GM21619 (cell line): ENCODE measurements at regions not wholly inside any gene's neighbourhood (a gene's known extent, or its start where the extent isn't known, plus 50 kb on each side); places are given as distances from the start of the nearest gene placed in this dataset.

ENCODE experiments used
- ATAC-seq: cut with Tn5 transposase; IDR thresholded peaks from one replicate; pipeline ENCODE4 v1.9.1; 2021; ENCODE audit not compliant: unreplicated experiment

- peak; percentile 45 for ATAC-seq
Observed at GRCh38 chr14:65222440-65222858, 120.1 kb upstream of the MAX start.

DNA sequence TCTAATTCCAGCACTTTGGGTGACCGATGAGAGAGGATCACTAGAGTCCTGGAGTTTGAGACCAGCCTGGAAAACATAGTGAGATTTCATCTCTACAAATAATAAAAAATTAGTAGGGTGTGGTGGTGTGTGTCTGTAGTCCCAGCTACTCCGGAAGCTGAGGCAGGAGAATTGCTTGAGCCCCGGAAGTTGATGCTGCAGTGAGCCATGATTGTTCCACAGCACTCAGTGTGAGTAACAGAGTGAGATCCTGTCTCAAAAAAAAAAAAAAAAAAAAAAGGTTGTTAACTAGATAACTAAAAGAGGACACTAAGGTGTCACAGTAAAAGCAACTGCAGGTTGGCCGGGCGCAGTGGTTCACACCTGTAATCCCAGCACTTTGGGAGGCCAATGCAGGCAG, 121.3 kb upstream of the MAX start:
- no peak for ATAC-seq

DNA sequence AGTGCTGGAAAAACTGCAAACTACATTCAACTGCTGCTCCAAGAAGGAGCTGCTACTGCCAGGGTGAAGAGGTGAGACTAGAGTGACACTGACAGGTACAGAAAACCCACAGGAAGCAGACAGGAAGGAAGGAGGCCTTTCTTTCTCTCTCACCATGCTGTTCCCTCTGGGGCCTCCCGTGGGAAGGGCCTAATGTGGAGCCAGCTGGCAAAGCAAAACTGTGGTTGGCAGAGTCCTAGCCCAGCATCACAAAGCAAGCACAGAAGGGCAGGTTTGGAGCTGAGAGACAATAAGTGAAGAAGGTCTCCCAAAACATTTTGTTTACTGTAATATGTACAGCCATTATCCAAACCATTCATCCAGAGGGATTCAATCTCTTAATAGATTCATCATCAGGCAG, 122.5 kb upstream of the MAX start:
- no peak for ATAC-seq

DNA sequence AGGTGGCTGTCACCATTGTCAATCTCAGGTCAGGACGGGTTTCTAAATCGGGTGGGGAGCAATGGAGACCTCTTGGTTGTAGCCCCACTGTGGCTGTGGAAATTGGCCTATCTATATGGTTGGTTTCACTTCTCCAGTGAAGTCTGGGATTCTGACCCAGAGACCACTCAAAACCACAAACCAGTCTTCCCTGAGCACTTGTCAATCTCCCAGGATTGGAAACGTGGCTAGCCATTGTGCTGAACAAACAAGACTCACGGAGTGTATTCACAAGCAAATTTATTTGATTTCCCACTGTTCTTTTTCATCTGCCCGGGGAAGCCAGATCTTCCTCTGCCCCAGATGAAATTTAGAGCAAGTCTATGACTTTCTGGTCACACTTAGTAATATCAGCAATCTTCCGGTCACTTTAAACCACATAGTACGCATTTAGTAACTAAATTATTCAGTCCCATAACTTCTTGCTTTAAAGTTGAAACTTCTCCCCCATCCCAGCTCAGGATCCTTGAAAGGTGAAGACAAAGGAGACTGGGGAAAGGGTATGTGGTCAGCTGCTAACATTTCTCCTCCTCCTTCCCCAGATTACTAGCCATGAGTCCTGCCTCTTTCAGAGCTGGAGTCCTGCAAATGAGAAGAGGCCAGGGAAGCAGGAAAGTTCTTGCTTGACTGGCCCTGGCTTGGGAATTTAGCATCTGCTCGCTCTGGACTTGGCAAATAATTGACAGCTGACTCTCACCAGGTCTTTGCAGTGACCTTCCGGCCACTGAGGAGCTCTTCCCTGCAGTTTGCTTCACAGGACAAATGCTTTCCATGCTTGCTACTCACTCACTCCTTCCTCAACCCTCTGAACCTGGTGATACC, 123.2 kb upstream of the MAX start:
- ATAC-seq = no peak

DNA sequence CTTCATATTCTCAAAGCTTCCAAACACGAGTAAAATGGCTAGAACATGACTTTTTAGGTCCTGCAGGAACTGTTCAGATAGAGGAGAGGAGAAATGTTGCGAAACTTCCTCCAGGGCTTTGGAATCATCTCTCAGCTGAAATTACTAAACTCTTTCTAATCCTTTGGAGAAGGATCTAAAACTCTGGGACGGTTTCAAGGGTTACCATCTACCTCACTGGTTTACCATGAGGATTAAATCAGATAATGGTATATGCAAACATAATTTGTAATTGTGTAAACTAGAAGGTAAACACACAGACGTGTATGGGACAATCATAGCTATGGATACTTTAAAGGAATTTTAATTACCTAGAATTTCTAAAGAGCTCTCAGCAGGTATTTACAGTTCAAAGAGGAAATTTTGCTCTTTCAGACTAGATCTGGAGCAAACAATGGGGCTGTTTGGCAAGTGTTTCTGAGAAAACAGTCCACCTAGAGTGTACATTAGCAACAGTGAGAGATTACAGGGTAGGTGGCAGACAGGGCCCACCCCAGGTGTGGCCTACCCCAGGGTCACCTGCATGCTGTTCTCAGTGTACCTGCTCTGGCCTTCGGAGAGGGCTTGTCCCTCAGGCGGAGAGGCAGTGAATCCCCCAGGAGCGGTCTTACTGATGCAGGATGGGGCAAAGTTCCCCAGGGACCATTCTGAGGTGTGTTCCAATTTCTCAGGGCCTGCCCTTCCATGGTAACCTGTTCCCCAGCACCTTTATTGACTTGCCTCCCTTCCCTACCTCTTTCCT, 124.7 kb upstream of the MAX start:
- ATAC-seq = no peak

DNA sequence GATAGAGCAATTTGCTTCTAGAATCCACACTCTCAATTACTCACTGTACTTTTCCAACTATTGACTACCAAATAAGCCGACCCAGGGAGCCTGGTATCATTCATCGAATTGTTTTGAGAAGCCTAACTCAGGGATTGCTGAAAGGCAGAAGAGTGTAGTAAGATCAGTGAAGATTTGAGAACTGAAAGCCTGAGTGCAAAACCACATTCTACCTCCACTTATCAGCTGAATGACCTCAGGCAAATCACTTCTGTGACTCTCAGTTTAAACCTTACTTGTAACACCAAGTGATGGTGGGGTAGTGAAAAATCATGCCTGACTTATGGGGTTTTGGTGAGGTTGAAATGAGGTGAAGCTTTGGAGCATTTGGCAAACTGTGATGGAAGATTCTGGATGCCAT, 126.1 kb upstream of the MAX start:
- ATAC-seq = peak; percentile 87

DNA sequence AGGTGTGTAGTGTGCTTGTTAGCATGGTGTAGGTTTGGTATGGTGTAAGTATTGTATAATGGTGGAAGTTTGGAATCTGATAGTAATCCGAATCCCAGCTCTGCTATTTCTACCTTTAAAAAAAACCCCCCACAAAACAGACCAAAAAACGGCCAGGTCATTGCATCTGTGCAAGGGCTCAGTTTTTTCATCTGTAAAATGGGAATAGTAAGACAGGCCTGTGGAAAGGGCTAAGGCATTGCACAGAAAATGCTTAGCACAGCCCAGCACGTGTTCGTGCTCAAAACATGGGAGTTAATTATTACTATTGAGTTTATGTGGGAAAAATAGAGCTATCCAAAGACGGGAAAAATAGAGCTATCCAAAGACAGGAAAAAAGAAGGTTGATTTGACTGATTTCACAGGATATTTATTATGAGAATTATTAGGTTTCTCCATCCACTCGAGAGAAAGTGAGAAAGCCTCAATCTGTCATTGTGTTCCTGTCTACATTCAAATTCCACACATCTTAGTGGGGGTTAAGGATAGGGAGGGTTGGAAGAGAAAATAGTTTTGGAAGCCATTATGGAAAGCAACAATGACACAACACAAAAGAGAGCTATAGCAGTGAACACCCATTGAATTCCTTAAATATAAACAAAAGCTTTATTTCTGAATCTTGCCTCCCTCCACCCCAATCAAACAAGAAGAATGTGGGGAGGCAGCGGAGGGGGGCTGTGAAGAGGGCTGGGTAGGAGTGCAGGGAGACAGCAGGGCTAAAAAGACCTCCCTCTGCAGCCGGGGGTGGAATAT, 126.8 kb upstream of the MAX start:
- ATAC-seq = no peak

DNA sequence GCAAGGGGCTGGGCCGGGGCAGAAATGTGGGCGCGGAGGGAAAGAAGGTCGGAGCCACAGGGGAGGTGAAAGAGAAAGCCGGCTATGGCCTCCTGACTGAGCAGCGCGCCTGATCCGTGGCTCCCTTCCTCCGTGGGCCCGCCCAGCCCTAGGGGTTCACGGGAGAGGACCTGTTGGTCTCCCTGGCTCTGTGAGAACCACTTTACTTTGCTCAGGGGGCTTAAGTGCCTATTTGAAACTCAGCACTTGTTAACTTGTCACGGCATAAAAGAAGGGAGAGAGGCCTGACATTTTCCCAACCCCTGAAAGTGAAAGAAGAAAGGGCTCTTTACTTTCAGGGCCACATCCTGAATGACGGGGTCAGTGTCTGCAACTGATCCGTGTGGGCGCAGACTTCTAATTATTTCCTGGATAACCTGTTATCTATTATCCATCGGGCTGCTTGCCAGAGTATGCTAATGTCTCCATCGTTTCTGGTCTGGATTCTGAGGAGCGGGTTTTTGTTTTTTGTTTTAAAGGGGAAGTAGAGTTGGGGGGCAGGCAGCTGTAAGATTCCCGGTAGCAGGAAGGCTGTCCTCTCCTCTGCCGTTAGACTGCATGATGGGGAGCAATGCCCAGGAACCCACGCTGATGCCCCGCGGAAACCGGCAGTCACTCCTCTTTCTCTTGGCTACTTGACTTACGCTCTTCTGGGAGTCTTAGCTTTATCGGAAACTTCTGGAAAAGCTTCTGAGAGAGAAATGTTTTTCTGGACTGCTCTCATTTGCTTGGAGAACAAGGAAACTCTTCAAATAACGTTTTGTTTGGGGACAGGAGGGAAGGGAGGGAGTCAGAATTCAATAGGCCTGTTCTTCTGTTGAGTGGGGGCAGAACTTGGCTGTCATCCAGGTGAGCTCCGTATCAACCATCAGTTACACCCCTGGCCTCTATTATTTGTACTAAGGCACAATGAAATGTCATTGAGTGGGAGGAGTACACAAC, 127.7 kb upstream of the MAX start:
- ATAC-seq = no peak

DNA sequence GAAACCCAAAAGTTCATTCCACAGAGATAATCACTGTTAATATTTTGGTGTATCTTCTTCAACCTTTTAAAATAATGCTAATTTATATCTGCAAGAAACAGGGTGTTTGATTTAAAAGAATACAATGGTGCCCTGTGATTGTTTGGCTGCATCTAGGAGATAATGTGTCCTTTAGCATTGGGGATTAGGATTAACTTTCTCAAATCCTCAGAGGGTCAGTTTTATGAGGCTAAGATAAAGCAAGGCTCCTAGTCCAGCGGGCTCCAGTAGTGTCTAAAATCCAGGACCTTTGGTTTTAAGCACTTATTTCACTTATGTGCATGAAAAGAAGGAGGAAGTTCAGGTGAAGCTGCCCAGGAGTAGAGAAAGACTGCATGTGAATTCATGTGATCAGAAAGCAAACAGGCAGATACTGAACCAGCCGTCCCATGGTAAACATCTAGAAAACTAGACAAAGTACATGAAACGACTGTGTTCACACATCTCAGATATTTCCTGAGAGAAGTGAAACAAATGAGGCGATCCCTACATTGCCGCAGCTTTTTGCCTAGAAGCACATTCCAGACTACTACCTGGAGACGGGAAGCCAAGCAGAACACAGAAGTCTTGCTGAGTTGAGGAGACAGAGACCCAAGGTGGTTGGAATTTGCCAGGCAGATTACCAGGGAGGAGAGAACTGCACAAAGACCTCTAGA, 129.1 kb upstream of the MAX start:
- no peak for ATAC-seq

- ATAC-seq = no peak
Observed at GRCh38 chr14:65234752-65235361, 132.5 kb upstream of the MAX start.

GRCh38 chr14:65237023-65237814, 134.9 kb upstream of the MAX start:
- no peak for ATAC-seq

GRCh38 chr14:65237941-65238340, 135.6 kb upstream of the MAX start:
- no peak for ATAC-seq

GRCh38 chr14:65238456-65238855, 136.1 kb upstream of the MAX start:
- no peak for ATAC-seq

DNA sequence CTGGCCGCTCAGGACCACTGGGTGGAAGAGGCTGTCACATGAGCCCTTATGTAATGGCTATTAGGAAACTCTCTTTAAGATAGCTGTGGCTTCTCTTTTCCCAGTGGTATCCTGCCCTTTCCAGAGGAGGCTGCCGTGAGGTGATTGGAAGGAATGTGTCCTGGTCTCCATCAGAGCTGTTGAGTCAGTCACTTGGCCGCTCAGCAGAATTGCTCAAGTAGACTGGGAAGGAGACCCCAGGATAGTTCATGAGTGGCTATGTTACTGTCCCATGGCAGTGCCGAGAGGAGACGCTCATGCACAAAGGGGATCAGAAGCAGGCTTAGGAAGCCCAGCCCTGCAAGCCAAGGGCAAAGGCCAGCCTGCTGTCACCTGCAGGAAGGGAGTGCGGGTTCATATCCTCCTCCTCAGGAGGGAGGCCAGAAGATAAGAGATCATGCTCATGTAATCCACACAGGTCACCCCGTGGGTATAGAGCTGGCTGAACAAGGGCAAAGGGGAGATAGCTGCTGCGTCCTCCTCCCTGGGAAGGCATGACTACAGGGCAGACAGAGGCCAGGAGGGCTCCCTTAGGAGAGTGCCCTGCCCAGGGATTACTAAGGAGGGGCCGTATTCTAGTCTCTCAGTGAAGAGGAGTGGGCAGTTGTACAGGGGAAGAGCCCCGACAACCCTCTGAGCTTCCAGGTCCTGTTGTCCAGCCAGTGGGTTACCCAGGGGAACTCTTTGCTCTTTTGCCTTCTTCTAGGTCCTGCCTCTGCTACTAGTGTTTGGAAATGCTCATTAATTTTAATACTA, 137.0 kb upstream of the MAX start:
- ATAC-seq = no peak

- no peak for ATAC-seq
Observed at GRCh38 chr14:65239938-65240296, 137.6 kb upstream of the MAX start.

DNA sequence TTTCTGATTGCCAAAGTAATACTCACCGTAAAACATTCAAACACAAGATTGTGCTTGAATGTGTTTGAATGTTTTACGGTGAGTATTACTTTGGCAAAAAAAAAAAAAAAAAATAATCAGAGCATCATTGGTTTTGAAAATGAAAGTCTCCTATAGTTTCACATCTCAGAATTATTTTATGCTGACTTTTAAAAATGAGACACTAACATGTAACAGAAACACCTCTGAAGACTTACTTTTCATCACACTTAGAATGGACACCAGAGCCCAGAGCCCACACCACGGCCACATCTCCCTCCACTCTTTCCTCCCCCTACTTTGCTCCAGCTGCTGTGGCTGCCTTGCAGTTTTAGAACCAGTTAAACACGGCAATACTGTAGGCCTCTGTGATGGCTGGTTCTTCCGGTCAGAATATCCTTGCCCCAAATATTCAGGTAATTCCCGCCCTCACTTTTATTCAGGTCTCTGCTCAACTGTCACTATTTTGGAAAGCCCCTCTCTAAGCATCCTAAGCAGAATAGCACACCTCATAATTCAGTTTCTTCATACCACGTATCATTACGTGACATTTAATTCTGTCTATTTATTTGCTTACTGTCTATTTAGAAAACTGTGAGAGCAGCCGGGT, 138.9 kb upstream of the MAX start:
- ATAC-seq = no peak

- no peak for ATAC-seq
Observed at GRCh38 chr14:65242732-65243134, 140.4 kb upstream of the MAX start.
